Thyroid gland (tissue), 4 donors: ENCODE measurements at regions not wholly inside any gene's neighbourhood (a gene's known extent, or its start where the extent isn't known, plus 50 kb on each side); places are given as distances from the start of the nearest gene placed in this dataset.

ENCODE experiments used
- POLR2A ChIP-seq, 2 donors: fragments of 450-650 bp; IDR thresholded peaks; one replicate each; pipeline ENCODE4 v1.6.1; 2017; ENCODE audit warnings: antibody characterized with exemption in 2 of 2, mild to moderate bottlenecking in 2 of 2, moderate library complexity in 1 of 2
- TF ChIP-seq, protein P1 (sequence below), 6 experiments: fragments of 200-600 bp in 3 of 6; fragments of 450-650 bp in 3 of 6; sonication (generic) in 3 of 6; IDR thresholded peaks; one replicate each; pipeline ENCODE4 v1.5.1; 2016 to 2019; ENCODE audit warnings: antibody characterized with exemption in 6 of 6, mild to moderate bottlenecking in 2 of 6, inconsistent platforms in 1 of 6, moderate library complexity in 1 of 6

DNA sequence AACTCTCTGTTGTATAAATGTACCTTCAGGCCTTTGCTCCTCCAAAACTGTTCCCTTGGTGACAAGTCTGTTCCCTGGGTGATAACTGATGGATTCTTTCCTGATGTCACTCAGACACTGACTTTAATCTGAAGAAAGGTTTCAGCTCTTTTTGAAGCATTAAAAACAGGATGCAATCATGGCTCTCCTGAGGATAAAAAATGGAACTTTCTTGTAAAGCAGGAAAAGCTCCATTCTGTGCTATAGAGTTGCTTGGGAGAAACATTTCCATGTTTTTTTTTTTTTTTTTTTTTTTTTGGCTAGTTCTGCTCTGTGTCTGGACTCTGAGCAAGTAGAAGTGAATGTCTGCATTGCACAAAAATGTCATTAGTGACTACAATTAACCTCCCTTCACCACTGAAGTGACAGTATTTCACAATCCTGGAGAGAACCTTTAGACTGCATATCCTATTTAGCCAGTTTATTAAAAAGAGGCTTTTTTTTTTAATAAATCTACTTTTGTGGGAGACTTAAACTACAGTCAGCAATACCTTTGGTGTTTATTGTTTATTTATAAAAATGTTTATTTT, 101.7 kb upstream of the PRMT6 start:
- TF ChIP-seq, protein P1, sequence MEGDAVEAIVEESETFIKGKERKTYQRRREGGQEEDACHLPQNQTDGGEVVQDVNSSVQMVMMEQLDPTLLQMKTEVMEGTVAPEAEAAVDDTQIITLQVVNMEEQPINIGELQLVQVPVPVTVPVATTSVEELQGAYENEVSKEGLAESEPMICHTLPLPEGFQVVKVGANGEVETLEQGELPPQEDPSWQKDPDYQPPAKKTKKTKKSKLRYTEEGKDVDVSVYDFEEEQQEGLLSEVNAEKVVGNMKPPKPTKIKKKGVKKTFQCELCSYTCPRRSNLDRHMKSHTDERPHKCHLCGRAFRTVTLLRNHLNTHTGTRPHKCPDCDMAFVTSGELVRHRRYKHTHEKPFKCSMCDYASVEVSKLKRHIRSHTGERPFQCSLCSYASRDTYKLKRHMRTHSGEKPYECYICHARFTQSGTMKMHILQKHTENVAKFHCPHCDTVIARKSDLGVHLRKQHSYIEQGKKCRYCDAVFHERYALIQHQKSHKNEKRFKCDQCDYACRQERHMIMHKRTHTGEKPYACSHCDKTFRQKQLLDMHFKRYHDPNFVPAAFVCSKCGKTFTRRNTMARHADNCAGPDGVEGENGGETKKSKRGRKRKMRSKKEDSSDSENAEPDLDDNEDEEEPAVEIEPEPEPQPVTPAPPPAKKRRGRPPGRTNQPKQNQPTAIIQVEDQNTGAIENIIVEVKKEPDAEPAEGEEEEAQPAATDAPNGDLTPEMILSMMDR (IDR thresholded peaks at IDR 0.05) = no peak
- no peak for TF ChIP-seq POLR2A (IDR thresholded peaks at IDR 0.05)
